DND-41 (cell line): ENCODE measurements at regions not wholly inside any gene's neighbourhood (a gene's known extent, or its start where the extent isn't known, plus 50 kb on each side); places are given as distances from the start of the nearest gene placed in this dataset.

Experiments used
- EZH2 ChIP-seq: IDR thresholded peaks from 3 replicates; pipeline ENCODE4 v1.6.1; 2012; ENCODE audit warnings: borderline replicate concordance, low read depth, mild to moderate bottlenecking, moderate library complexity, low read length, inconsistent platforms; ENCODE audit not compliant: severe bottlenecking
- TF ChIP-seq, protein P1 (sequence below): IDR thresholded peaks from 2 replicates; pipeline ENCODE4 v1.5.1; 2012; ENCODE audit warnings: borderline replicate concordance, low read length, moderate library complexity, mild to moderate bottlenecking; ENCODE audit not compliant: poor library complexity, severe bottlenecking; ENCODE audit errors: extremely low read depth

DNA sequence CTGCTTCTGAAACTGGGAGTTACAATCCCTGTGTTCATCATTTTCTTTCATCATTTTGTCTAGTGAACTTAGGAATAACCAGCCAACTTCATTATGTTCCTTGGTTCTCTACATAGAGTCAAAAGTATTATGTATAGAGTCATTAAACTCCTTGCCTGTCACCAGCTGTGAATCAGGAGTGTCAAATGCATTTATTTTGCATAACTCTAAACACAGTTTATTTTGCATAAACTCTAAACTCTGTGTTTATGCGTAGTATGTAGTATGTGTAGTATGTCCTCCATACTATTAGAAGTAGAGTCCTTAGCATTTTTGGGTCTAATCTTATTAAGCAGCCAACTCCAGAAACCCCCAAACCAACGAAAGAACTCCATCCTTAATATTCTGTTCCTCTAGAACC is 164.4 kb downstream of the EVA1A start:
- TF ChIP-seq, protein P1, sequence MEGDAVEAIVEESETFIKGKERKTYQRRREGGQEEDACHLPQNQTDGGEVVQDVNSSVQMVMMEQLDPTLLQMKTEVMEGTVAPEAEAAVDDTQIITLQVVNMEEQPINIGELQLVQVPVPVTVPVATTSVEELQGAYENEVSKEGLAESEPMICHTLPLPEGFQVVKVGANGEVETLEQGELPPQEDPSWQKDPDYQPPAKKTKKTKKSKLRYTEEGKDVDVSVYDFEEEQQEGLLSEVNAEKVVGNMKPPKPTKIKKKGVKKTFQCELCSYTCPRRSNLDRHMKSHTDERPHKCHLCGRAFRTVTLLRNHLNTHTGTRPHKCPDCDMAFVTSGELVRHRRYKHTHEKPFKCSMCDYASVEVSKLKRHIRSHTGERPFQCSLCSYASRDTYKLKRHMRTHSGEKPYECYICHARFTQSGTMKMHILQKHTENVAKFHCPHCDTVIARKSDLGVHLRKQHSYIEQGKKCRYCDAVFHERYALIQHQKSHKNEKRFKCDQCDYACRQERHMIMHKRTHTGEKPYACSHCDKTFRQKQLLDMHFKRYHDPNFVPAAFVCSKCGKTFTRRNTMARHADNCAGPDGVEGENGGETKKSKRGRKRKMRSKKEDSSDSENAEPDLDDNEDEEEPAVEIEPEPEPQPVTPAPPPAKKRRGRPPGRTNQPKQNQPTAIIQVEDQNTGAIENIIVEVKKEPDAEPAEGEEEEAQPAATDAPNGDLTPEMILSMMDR = no peak
- no peak for TF ChIP-seq EZH2
